NCI-H2196 treated with DMSO at 0.1 percent for 48 hours (cell line): ENCODE measurements at regions not wholly inside any gene's neighbourhood (a gene's known extent, or its start where the extent isn't known, plus 50 kb on each side); places are given as distances from the start of the nearest gene placed in this dataset.

Source experiments
- DNase-seq: peaks from one replicate; lab custom pipeline; 2025; ENCODE audit not compliant: unreplicated experiment; lab: John Stamatoyannopoulos, UW

DNA sequence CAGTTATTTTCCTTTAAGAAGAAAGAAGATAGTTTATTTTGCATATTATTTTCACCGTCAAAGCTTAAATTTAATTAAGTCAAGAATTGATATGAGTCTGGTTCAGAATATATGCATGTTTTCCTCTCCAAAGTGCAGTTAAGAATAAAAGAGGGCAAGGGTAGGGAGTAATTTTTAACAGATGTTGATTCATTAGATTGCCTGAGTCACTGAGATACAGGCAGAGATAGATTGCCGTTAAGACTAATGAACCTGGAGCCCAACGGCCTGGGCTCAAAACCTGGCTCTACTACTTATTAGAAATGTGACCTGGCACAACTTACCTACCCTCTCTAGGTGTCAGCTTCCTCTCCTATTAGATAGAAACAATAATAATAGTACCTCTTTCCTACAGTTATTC, 1037.4 kb upstream of the PABPC4L start:
- no peak for DNase-seq

DNA sequence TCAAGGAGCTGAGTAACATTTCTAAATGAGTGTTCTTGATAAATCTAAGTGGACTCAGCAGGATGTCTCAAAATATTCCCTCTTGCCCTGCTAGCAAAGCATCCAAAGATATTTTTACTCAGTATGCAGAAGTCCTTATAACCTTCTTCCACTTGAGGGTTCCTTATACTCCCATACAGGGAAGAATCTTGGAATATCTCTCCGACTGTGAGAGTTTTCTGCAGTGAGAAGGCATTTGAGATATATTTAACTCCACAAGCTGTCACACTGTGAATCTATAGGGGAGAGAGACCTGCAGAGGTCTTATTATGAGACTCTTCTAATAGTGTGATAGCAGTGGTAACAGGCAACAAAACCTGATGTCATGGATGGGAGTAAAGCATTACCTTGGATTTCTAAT, 1034.5 kb upstream of the PABPC4L start:
- no peak for DNase-seq

DNA sequence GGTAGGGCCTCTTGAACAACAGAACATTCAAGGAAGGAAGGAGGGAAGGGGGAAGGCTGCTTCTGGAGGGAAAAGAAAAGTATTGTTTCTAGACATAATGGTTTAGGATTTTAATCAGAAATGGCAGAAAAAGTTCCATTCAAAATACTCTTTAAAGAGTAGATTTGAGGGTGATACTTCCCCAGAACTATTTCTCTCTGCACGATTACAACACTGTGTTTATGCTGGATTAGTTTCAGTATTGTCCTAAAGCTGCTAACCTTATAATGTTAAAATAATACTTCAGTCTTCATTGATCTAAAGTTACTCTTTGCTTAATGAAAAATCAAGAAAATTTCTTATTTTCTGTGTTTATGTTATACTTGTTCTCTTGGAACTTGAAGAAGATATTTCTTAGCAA, 1026.3 kb upstream of the PABPC4L start:
- no peak for DNase-seq

DNA sequence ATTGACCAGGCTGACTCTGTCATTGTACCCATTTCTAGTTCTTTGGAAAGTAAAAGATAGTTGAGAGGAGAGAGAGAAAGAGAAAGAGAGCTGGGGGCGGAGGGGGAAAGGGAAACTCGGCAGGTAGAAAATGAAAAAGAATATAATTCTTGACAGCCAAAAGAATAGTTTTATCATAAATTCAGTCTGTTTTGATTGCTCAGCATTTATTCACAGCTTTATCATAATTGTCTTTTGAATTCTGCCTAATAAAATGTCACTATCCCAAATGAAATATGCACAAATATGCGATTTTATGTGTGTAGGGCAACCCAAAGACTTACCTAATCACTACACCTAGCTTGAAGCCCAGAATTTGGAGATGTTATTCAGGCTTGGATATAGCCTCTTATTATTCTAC, 1024.0 kb upstream of the PABPC4L start:
- DNase-seq = no peak

DNA sequence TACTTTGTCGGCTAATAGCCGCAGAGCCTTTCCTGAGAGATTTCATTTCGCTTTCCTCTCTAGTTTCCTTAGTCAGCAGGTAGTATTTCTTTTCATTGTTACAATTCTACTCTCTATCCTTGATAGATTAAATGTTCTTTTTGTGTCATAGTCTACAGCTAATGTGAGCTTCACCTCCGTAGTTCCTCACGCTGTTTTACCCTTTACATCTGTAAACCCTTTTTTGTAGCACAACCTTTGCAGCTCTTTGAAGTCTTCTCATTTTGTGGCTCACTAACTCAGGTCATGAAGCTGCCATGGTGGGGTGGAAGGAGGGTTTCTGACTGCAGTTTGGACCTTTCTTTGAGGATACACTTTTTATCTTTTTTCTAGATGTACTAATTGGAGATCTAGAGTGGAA, 1008.8 kb upstream of the PABPC4L start:
- DNase-seq = no peak

DNA sequence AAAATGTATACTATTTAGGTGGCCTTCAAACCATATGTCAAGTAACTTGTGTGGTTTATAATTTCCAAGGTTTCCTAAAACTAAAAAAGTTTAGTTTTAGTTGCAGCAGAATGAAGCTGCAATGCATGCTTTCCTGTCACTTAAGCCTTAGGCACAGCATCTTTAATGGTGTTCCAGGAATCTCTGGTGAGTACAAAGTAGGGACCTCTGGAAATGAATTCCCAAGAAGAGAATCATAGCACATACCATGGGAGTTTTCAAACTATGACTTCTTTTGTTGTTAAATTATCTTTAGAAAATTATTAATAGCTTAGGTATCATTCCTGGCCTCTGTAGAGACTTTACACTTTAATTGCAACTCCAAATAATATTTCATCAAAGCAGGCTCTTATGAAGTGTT, 1005.9 kb upstream of the PABPC4L start:
- DNase-seq = no peak

DNA sequence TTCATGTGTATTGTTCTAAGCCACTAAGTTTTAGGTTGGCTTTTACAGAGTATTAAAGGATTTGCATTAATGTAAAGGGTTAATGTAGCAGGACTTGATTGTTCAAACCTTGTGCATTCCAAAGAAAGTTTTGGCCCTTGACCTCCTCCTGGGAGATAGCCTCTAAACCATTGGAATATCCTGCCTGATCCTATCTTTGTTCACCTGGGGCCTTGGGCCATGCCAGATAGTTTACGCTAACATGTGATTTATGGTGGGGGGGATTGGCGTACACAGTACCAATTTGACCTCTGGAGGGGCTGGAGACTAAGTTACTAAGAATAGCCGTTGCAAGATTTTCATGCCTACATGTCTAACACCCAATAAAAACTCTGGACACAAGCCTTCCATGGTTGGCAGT, 1002.7 kb upstream of the PABPC4L start:
- no peak for DNase-seq

DNA sequence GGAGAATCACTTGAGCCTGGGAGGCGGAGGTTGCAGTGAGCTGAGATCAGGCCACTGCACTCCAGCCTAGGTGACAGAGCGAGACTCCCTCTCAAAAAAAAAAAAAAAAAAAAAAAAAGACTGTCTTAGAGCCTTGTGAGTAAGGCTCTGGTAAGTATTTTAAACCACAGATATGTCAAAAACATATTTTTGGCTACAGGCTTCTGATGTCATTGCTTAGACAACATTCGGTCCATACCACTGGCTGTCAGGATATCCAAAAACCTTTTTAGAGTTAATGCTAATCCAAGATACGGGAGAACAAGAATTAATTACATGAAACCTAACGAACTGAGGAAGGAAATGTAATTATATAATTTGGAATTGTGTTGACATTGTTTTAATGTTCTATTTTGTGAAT, 999.5 kb upstream of the PABPC4L start:
- DNase-seq = no peak

DNA sequence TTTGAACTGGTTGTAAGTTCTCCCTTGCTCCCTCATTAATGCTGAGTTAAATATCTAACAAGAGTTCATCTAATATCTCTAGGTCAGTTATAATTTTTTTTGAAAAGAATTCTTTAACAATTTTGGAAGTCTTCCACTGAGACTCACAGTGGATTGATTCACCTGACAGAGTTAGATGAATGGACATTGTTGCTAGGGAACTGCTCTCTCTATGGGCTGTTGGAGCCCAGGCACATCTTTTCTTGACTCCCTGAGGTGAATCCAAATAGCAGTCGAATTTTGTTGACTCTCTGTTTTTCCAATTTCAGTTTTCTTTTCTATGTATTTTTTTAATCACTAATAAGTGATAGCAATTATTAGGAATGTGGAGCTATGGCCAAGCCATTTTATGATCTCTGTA, 996.1 kb upstream of the PABPC4L start:
- DNase-seq = no peak

DNA sequence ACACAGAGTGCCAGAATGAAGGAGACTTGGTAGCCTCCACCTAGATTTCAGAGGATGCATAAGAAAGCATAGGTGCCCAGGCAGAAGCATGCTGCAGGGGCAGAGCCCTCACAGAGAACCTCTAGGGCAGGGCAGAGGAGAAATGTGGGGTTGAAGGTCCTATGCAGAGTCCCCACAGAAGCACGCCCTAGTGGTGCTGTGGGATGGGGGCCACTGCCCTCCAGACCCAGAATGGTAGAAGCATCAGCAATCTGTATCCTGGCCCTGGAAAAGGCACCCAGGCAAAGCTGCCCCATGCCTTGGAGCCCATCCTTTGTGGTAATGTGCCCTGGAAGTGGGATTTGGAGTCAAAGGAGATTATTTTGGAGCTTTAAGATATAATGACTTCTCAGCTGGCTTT, 992.9 kb upstream of the PABPC4L start:
- no peak for DNase-seq

DNA sequence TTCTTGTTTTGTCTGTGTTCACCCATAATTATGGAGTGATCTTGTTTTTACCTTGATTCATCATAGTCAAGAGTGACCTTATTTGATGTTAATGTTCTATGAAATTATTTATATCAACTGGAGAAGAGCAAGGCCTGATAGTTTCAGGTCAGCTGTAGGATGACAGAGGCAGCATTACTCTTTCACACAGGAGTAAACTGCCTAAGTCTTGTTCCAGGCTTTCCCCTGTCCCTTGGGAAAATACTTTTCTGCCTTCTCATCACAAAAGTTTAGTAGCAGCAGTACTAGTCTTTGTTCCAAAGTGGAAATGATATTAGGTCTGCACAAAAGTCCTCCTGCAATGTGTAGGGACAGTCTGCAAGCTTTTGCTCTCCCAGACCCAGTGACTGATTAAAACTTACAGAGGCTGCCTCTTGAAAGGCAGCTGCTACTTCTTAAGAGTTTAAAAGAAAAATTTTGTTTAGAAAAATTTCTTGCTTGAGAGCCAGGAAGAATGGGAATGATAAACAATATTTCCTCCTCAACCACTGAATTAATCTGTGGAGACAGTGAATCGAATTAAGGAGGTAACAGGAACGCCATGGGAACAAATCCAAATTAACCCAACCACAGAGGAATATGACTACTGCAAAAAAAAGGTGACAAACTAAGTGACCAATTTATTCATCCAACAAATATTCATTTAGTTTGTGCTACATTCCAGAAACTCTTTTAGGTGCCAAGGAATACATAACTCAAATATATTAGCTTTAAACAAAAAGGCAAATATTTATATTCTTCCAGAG, 991.4 kb upstream of the PABPC4L start:
- no peak for DNase-seq

DNA sequence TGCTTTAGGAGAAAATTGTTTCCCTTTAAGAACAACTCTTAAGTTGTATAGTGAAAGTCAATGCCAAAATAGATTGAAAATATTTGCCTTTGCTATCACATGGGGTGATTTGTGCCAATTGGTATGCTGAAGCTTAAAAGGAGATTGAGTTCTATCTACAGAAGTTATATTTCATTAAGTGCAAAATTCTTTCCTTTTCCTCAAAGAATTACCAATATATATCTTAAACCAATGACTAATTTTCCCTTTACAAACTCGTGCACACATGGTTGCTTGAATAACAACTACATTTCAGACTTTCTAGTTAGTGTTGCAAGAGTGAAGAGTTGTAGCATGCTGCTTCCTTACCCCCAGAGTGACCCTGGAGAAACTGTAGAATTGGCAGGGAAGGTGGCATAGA, 990.0 kb upstream of the PABPC4L start:
- DNase-seq = no peak

DNA sequence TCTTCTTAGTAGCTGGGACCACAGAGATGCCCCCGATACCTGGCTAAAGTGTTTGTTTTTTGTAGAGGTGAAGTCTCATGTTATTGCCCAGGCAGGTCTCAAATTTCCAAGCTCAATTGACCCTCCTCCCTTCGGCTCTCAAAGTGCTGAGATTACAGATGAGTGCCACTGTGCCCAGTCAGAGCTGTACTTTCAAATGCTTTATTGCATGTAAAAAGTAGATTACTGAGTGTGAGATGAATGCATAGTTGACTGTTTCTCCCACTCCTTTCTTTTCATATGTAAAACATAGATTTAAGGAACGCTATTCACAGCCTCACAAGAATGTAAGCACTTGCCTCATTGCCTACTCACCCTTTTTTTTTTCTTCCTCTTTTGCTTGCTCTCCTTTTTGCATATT, 984.4 kb upstream of the PABPC4L start:
- no peak for DNase-seq

DNA sequence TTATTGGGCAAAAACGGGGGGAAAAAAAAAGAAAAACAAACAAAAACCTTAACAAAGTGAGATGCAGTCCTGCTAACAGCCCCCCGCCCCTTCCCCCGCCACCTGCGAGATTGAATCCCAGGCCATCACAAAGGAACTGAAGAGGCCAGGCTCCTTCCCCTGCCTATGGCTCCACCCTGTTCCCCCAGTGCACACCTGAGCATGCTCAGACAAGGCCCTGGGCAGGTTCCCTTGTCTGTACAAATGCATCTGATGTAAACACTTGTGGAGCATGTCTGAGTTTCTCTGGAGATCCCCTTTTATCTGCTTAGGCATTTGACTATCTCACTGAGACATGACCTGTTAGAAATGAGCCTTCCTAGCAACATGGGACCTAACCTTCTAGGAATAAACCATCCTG, 983.7 kb upstream of the PABPC4L start:
- DNase-seq = no peak

DNA sequence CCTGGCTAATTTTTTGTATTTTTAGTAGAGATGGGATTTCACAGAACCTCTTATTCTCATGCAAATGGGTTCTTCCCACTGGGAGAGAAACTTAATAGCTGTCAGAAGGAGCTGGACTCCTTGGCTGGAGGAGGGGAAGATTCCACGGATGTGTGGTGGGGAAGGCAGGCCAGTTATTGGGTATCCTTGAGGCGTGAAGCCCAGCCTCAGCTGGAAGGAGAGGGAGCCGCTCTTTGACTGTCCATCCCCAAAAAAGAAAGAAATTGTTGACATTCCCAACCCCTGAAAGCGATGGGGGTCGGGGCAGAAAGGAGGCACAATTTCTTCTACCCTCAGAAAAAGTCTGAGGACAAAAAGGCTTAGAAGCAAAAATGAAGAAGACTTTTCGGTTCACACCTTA, 983.1 kb upstream of the PABPC4L start:
- no peak for DNase-seq

DNA sequence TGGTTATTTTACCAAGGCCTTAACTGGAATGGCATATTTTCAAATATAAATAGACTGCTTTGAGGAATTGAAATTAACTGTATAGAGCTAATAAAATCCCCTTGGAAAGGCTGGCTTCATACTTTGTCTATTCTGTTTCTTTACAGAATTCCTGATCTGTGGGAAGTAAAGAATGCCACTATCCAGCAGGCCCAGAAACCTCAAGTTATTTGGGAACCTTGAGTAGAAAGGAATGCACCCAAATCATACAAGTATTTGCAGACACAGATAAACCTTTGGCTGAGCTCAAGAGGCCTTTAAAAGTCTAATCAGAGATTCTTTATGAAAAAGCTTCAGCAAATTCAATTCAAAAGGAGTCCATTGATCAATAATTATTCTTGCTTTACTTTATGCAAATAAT, 975.7 kb upstream of the PABPC4L start:
- DNase-seq = no peak

DNA sequence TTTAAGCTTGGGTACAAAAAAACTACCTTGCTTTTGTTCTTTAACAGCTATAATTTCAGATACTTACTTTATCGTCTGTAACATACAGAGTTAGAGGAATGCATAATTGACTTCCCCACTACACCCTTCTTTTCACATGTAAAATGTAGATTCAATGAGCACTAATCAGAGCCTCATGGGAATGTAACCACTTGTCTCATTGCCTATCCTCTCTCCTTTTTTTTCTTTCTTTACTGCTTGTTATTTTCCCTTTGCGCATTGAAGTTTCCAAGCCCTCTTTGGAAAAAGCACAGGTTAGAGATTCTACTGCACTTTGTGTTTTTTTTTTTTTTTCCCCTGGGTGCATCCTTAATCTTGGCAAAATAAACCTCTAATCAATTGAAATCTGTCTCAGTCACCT, 965.1 kb upstream of the PABPC4L start:
- no peak for DNase-seq

DNA sequence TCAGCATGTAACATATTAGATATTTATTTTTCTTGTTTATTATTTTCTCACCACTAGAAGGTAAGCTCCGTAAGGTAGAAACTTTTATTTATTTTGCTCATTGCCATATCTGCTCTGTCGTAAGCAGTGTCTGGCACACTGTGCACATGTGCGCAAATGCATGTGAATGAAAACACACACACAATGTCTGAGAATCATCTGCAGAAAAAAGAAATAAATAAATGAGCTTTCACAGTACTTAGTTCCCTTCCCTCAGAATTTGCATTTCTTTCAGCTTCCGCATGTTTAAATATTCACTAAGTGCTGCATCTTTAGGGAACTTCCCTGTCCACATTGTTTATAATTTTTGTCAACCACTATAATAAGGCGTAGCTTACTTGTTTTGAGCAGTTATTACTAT, 963.0 kb upstream of the PABPC4L start:
- no peak for DNase-seq

DNA sequence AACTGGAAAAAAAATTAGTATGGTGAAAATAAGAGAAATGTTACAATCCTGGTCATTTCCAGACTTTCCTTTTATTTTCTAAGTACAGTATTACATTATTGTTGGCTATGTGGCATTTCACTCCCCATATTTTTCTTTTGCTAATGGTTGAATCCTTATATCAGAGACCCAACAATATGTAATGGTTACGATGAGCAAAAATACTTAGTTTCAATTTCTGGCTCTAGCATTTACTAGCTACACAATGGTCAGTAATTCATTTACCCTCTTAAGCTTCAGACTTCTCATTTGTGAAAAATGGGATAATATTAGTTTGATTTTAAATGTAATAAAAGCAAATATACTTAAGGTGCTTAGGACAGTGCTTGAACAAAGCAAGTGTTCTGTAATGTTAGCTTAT, 942.9 kb upstream of the PABPC4L start:
- DNase-seq = no peak

DNA sequence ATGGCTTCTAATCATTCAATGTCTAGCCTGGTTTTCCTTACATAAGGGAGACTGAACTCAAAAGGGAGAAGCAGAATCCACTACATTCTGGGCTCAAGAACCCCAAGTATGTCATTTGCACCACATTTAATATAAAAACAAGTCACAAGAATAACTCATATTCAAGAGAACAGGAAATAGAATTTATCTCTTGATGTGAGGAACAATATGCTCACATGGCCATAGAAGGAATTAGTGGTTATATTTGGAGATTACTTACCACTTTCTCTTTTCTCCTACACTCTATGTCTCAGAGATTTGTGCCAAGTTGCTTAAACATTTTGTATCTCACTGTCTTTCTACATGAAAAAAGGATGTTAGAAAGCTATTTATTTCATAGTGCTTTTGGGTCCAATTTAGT, 922.6 kb upstream of the PABPC4L start:
- DNase-seq = no peak

DNA sequence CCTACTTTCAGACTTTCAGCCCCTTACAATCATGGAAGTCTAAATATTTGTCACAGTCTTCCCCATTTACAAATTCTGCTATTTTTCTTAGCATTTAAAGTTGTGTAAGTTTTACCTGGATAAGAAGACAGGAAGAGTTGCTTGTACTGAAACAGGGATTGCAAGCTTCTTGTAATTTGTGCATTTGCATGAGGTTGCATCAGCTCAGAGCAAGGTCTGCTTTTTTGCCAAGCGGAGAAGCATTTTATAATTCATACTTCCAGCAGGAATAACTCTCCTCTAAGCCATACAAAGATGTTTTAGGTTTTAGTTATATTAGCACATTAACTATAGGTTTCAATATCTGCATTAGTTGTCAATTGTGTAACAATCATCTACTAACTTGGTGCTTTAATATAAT, 922.0 kb upstream of the PABPC4L start:
- no peak for DNase-seq

DNA sequence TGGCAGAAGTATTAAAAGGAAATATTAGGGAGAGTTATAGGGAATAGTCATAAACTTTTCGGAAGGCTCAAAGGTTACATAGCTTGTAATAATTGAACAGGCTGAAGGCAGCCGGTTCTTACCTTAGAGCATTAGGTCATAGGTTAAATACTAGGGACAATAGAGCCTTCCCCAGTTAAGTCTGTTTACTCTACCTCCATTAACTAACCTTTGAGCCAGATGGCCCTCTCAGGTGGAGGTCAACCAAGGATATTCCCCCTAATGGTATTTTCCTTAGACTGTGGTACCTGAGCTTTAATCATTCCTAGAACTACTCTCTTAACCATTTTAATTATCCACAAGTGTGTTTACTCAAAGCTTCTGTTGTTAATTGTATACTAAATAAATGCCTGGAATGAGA, 920.9 kb upstream of the PABPC4L start:
- DNase-seq = no peak

DNA sequence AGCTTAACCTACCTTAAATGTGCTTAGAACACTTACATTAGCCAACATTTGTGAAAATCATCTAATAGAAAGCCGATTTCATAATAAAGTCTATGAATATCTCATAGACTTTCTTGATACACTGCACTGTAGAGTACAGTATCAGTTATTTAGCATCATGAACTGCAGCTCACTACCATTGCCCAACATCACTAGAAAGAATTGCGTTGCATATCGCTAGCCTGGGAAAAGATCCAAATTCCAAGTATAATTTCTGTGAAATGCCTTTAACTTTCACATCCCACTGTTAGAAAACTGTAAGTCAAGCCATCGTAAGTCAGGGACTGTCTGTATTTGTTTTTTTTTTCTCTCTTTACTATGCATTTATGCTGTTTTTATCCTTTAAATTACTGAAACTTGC, 918.6 kb upstream of the PABPC4L start:
- no peak for DNase-seq

DNA sequence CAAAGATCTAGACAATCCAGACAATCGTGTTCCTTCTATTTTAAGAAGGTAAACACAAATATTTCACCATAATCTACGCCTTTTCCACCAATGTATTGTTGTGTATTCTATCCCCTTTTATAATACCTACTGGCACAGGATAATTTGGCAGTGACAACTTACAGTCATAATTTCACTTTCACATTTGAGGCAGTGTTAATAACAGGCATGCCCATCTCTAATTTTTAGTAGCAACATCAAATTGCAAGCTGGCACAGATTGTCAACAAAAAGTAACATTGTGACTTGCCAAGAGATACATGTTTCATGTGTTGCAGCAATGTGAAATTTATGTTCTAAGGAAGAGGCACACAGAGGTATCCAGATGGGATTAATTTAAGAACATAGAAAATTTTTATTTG, 912.5 kb upstream of the PABPC4L start:
- no peak for DNase-seq
